ENCODE measurements at regions not wholly inside any gene's neighbourhood (a gene's known extent, or its start where the extent isn't known, plus 50 kb on each side); places are given as distances from the start of the nearest gene placed in this dataset.

- TF ChIP-seq CTCF (conservative IDR thresholded peaks at IDR 0.05), result no peak
- H3K27ac ChIP-seq, result no peak overlapping the region
These were observed 719.6 kb upstream of the GRAMD2B start for GRCh38 chr5:125703616-125704015.

GRCh38 chr5:125704888-125705287 lies 718.3 kb upstream of the GRAMD2B start:
- no peak overlapping the region for H3K27ac ChIP-seq
- no peak for TF ChIP-seq CTCF (conservative IDR thresholded peaks at IDR 0.05)

GRCh38 chr5:125708583-125708982 lies 714.6 kb upstream of the GRAMD2B start:
- no peak overlapping the region for H3K27ac ChIP-seq
- TF ChIP-seq CTCF (conservative IDR thresholded peaks at IDR 0.05), result no peak

- no peak overlapping the region for H3K27ac ChIP-seq
- no peak for TF ChIP-seq CTCF (conservative IDR thresholded peaks at IDR 0.05)
These were observed 712.5 kb upstream of the GRAMD2B start for GRCh38 chr5:125710745-125711144.

- no peak overlapping the region for H3K27ac ChIP-seq
- TF ChIP-seq CTCF (conservative IDR thresholded peaks at IDR 0.05), result no peak
These were observed 710.8 kb upstream of the GRAMD2B start for GRCh38 chr5:125712397-125712796.

- TF ChIP-seq CTCF (conservative IDR thresholded peaks at IDR 0.05), result no peak
- H3K27ac ChIP-seq, result no peak overlapping the region
These were observed 710.0 kb upstream of the GRAMD2B start for GRCh38 chr5:125713109-125713805.

- no peak for TF ChIP-seq CTCF (conservative IDR thresholded peaks at IDR 0.05)
- H3K27ac ChIP-seq, result no peak overlapping the region
These were observed 708.0 kb upstream of the GRAMD2B start for GRCh38 chr5:125715216-125715615.

All from VCaP (cell line).